Testis (tissue), 2 donors: ENCODE measurements at regions not wholly inside any gene's neighbourhood (a gene's known extent, or its start where the extent isn't known, plus 50 kb on each side); places are given as distances from the start of the nearest gene placed in this dataset.

Experiments
- POLR2A ChIP-seq: fragments of 450-650 bp; IDR thresholded peaks from one replicate; pipeline ENCODE4 v1.6.1; 2017; ENCODE audit warnings: antibody characterized with exemption, mild to moderate bottlenecking, moderate library complexity
- TF ChIP-seq, protein P1 (sequence below), 3 experiments: fragments of 450-650 bp in 2 of 3; fragments of 200-600 bp in 1 of 3; sonication (generic) in 1 of 3; IDR thresholded peaks; one replicate each; pipeline ENCODE4 v1.5.1; 2016 to 2019; ENCODE audit warnings: antibody characterized with exemption in 3 of 3, mild to moderate bottlenecking in 2 of 3, moderate library complexity in 1 of 3

DNA sequence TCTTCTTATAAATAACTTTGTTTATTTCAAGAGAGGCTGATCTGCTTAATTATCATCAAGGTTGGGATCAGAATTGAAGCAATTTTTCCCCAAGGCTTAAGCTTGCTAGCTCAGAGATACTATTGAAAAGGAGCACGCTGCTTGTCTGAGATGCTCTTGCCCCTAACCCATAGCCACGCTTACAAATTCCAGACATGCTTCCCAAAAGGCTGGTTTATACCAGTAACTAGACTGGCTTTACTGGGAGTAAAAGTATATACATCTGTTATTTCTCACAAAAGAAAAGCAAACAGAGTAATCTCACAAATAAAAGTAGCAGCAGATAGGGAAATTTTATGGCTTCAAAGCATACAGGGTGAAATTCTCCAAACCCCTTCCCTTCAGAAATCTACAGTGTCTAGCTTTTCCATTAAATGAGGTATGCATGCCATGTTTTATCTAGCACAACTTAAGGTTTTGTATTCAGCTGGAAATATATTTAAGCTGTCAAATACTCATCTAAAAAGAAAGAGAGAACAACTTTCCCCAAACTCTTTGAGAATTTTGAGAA is 163.2 kb upstream of the TRPC7 start:
- TF ChIP-seq, protein P1, sequence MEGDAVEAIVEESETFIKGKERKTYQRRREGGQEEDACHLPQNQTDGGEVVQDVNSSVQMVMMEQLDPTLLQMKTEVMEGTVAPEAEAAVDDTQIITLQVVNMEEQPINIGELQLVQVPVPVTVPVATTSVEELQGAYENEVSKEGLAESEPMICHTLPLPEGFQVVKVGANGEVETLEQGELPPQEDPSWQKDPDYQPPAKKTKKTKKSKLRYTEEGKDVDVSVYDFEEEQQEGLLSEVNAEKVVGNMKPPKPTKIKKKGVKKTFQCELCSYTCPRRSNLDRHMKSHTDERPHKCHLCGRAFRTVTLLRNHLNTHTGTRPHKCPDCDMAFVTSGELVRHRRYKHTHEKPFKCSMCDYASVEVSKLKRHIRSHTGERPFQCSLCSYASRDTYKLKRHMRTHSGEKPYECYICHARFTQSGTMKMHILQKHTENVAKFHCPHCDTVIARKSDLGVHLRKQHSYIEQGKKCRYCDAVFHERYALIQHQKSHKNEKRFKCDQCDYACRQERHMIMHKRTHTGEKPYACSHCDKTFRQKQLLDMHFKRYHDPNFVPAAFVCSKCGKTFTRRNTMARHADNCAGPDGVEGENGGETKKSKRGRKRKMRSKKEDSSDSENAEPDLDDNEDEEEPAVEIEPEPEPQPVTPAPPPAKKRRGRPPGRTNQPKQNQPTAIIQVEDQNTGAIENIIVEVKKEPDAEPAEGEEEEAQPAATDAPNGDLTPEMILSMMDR (IDR thresholded peaks at IDR 0.05) = no peak
- no peak for TF ChIP-seq POLR2A
